HepG2 (cell line): ENCODE measurements at regions not wholly inside any gene's neighbourhood (a gene's known extent, or its start where the extent isn't known, plus 50 kb on each side); places are given as distances from the start of the nearest gene placed in this dataset.

Experiments
- ATAC-seq: fragments of 200-7000 bp; cut with Tn5 transposase; 3 replicates; pipeline ENCODE4 v1.9.1; 2020; ENCODE audit warnings: mild to moderate bottlenecking, moderate library complexity
- BruUV-seq: library from RNA; stranded (reverse); fragments of 400-500 nt; replicated peaks from 2 replicates; lab custom pipeline; 2021; lab: Mats Ljungman, UMichigan
- CTCF ChIA-PET: fragments of 300-600 bp; formaldehyde crosslinking; extraction: SDS; loops from one replicate; lab custom pipeline; 2021; ENCODE audit warnings: low total read pairs, inconsistent platforms, low intra/inter-chr PET ratio; lab: Yijun Ruan, JAX
- POLR2A ChIA-PET: fragments of 350-600 bp; sonication (Branson Sonifier 250); formaldehyde crosslinking; loops from one replicate; lab custom pipeline; 2020; ENCODE audit warnings: antibody characterized with exemption, inconsistent platforms; lab: Yijun Ruan, JAX
- DNase-seq: peaks from one replicate; pipeline ENCODE4 v3.0.0-alpha.2; 2015; ENCODE audit warnings: low spot score
- FAIRE-seq: peaks from 3 replicates; lab custom pipeline; 2011; peaks lifted over from hg19 to GRCh38; lab: Jason Lieb, UNC
- H2AFZ ChIP-seq: one replicate; pipeline ENCODE4 v1.6.1; 2011; ENCODE audit warnings: low read length, inconsistent platforms
- H3K27ac ChIP-seq: fragments of 300-600 bp; 3 replicates; pipeline ENCODE4 v1.8.0; 2011; ENCODE audit warnings: mixed run types, mild to moderate bottlenecking, mixed read lengths, low read length, inconsistent platforms; ENCODE audit not compliant: insufficient read depth; ENCODE audit errors: extremely low read length
- H3K27me3 ChIP-seq, 2 experiments: fragments of 200-600 bp in 1 of 2; 2 replicates in 1 of 2; 3 replicates in 1 of 2; pipeline versions ENCODE4 v1.6.0 to v1.8.0; 2011; ENCODE audit warnings: low read length in 2 of 2, mild to moderate bottlenecking in 2 of 2, moderate library complexity in 2 of 2, inconsistent platforms in 1 of 2; ENCODE audit not compliant: insufficient read depth in 2 of 2, control insufficient read depth in 1 of 2
- H3K36me3 ChIP-seq, 2 experiments: fragments of 200-600 bp in 1 of 2; replicated peaks in 1 of 2; 2 replicates in 1 of 2; 3 replicates in 1 of 2; pipeline versions ENCODE4 v1.5.1 to v1.8.0; 2011; ENCODE audit warnings: low read length in 2 of 2, inconsistent platforms in 1 of 2; ENCODE audit not compliant: insufficient read depth in 2 of 2, control insufficient read depth in 1 of 2
- H3K4me1 ChIP-seq: 2 replicates; pipeline ENCODE4 v1.5.1; 2012; ENCODE audit warnings: low read length, inconsistent platforms; ENCODE audit not compliant: insufficient read depth
- H3K4me2 ChIP-seq: 2 replicates; pipeline ENCODE4 v1.6.0; 2011; ENCODE audit warnings: low read depth, low read length, inconsistent platforms
- H3K4me3 ChIP-seq, 3 experiments: fragments of 200-600 bp in 1 of 3; sonication (generic), shearing (Covaris generic) in 1 of 3; replicated peaks in 1 of 3; 2 replicates each; pipeline ENCODE4 v1.5.1; 2011 to 2016; ENCODE audit warnings: low read length in 3 of 3, inconsistent platforms in 2 of 3, low read depth in 2 of 3, mild to moderate bottlenecking in 2 of 3, control low read depth in 1 of 3, mixed read lengths in 1 of 3; ENCODE audit not compliant: insufficient read depth in 1 of 3
- H3K79me2 ChIP-seq: one replicate; pipeline ENCODE4 v1.6.1; 2011; ENCODE audit warnings: low read length, inconsistent platforms; ENCODE audit not compliant: insufficient read depth
- H3K9ac ChIP-seq: 2 replicates; pipeline ENCODE4 v1.6.0; 2011; ENCODE audit warnings: mild to moderate bottlenecking, low read depth, low read length, inconsistent platforms; ENCODE audit not compliant: insufficient read depth
- H3K9me3 ChIP-seq: 2 replicates; pipeline ENCODE4 v1.5.1; 2012; ENCODE audit warnings: mild to moderate bottlenecking, low read length
- H4K20me1 ChIP-seq: 2 replicates; pipeline ENCODE4 v1.6.0; 2011; ENCODE audit warnings: inconsistent platforms, mild to moderate bottlenecking, low read length, moderate library complexity; ENCODE audit not compliant: insufficient read depth
- CREM ChIP-seq, 2 experiments: sonication (generic) in 1 of 2; formaldehyde crosslinking in 1 of 2; IDR thresholded peaks; 2 replicates each; pipeline versions ENCODE4 v1.4.0 to v1.6.1; 2016 to 2020; ENCODE audit warnings: antibody characterized with exemption in 1 of 2, mild to moderate bottlenecking in 1 of 2, missing genetic modification reagents in 1 of 2
- ELF1 ChIP-seq: sonication (generic); formaldehyde crosslinking; IDR thresholded peaks from 2 replicates; pipeline ENCODE4 v1.4.0; 2020; ENCODE audit warnings: missing genetic modification reagents
- KLF15 ChIP-seq: sonication (generic); formaldehyde crosslinking; IDR thresholded peaks from 2 replicates; pipeline ENCODE4 v1.8.1; 2023; ENCODE audit warnings: borderline replicate concordance, mild to moderate bottlenecking, inconsistent platforms, missing genetic modification reagents, mixed read lengths
- PATZ1 ChIP-seq: sonication (generic); formaldehyde crosslinking; IDR thresholded peaks from 2 replicates; pipeline ENCODE4 v1.4.0; 2020; ENCODE audit warnings: missing genetic modification reagents
- RFX3 ChIP-seq: IDR thresholded peaks from 2 replicates; pipeline ENCODE4 v1.6.1; 2016; ENCODE audit warnings: missing biosample characterization, missing genetic modification reagents
- TFDP2 ChIP-seq: sonication (generic); formaldehyde crosslinking; IDR thresholded peaks from 2 replicates; pipeline ENCODE4 v1.4.0; 2020; ENCODE audit warnings: missing genetic modification reagents
- TP53 ChIP-seq: sonication (generic); formaldehyde crosslinking; conservative IDR thresholded peaks from 2 replicates; pipeline ENCODE4 v1.4.0; 2020; ENCODE audit warnings: missing genetic modification reagents
- TRAFD1 ChIP-seq: sonication (generic); formaldehyde crosslinking; IDR thresholded peaks from 2 replicates; pipeline ENCODE4 v1.5.1; 2020; ENCODE audit warnings: missing genetic modification reagents, mild to moderate bottlenecking, borderline replicate concordance
- USF2 ChIP-seq, 2 experiments: sonication (generic) in 1 of 2; formaldehyde crosslinking in 1 of 2; IDR thresholded peaks; 2 replicates each; pipeline versions ENCODE4 v1.5.1 to v1.6.1; 2011 to 2020; ENCODE audit warnings: borderline replicate concordance in 1 of 2, low read depth in 1 of 2, low read length in 1 of 2, mild to moderate bottlenecking in 1 of 2, missing genetic modification reagents in 1 of 2, moderate library complexity in 1 of 2
- ZKSCAN5 ChIP-seq: sonication (generic); formaldehyde crosslinking; IDR thresholded peaks from 2 replicates; pipeline ENCODE4 v1.5.1; 2020; ENCODE audit warnings: mild to moderate bottlenecking, missing genetic modification reagents
- ZNF143 ChIP-seq: sonication (generic); formaldehyde crosslinking; IDR thresholded peaks from 2 replicates; pipeline ENCODE4 v1.4.0; 2020; ENCODE audit warnings: missing genetic modification reagents
- ZNF251 ChIP-seq: sonication (generic); formaldehyde crosslinking; IDR thresholded peaks from 2 replicates; pipeline ENCODE4 v1.9.0; 2021; ENCODE audit warnings: mild to moderate bottlenecking, missing genetic modification reagents
- ZNF639 ChIP-seq: conservative IDR thresholded peaks from 2 replicates; pipeline ENCODE4 v1.6.1; 2018; ENCODE audit warnings: missing genetic modification reagents
- ZNF883 ChIP-seq: sonication (generic); formaldehyde crosslinking; IDR thresholded peaks from 2 replicates; pipeline ENCODE4 v1.5.1; 2020; ENCODE audit warnings: mild to moderate bottlenecking, missing genetic modification reagents; ENCODE audit errors: not compliant biosample characterization
- WGBS: methylation state at CpG from one replicate; pipeline ENCODE4 v1.1.6; 2017; ENCODE audit warnings: low lambda C conversion rate; 5-methylcytosine and 5-hydroxymethylcytosine counted together
- in situ Hi-C: cut with HindIII; loops from 2 replicates; pipeline ENCODE4 v1.10.0; 2017; ENCODE audit warnings: low pct_unique_long_range_greater_than_20kb; ENCODE audit not compliant: extremely low pct_ligation_motif_present
- intact Hi-C: fragments of 100-400 bp; cut with micrococcal nuclease; formaldehyde crosslinking; loops from one replicate; pipeline ENCODE4 v1.10.0; 2022; ENCODE audit not compliant: unreplicated experiment

GRCh38 chr11:115085461-115086210 lies 407.3 kb downstream of the NXPE2 start:
- FAIRE-seq, result no peak
- in situ Hi-C loops, result no loop called here
- no peak overlapping the region for H3K27ac ChIP-seq
- DNase-seq, result no peak
- H4K20me1 ChIP-seq, result no peaks in the 10 kb centered on the region
- intact Hi-C loops, result no loop called here
- no peak overlapping the region for H3K4me3 ChIP-seq
- H2AFZ ChIP-seq, result no peak overlapping the region
- BruUV-seq, result no TSS peak
- no peaks in the 10 kb centered on the region for H3K9me3 ChIP-seq
- H3K79me2 ChIP-seq, result no peaks in the 10 kb centered on the region
- H3K4me1 ChIP-seq, result no peaks in the 10 kb centered on the region
- H3K4me2 ChIP-seq, result no peak overlapping the region
- ATAC-seq, result no peak
- no peaks in the 10 kb centered on the region for H3K36me3 ChIP-seq
- H3K27me3 ChIP-seq, result peaks cover 0 to 1% of the 10 kb centered on the region in 2 experiments; a peak in 2 of 5 replicates
- ChIA-PET CTCF (no interaction called here), POLR2A (no interaction called here)
- no peak overlapping the region for H3K9ac ChIP-seq
- WGBS, result 25% methylated on average over 5 of the region's 5 CpGs
- TF ChIP-seq ZNF883 (CRISPR knock-in tag), result no peak
- TF ChIP-seq ELF1 (CRISPR knock-in tag), result no peak
- no peak for TF ChIP-seq ZKSCAN5 (CRISPR knock-in tag)
- TF ChIP-seq ZNF143, result no peak
- TF ChIP-seq CREM (IDR thresholded peaks at IDR 0.05), result no peak
- no peak for TF ChIP-seq CREM (CRISPR knock-in tag; IDR thresholded peaks at IDR 0.05)
- TF ChIP-seq ZNF251 (CRISPR knock-in tag), result no peak
- TF ChIP-seq USF2 (IDR thresholded peaks at IDR 0.05; ENCODE audit: low read depth, low read length), result no peak
- TF ChIP-seq USF2 (CRISPR knock-in tag; IDR thresholded peaks at IDR 0.05; ENCODE audit: borderline replicate concordance), result no peak
- no peak for TF ChIP-seq TRAFD1 (CRISPR knock-in tag)
- no peak for TF ChIP-seq RFX3 (CRISPR knock-in tag)
- no peak for TF ChIP-seq ZNF639 (CRISPR knock-in tag)
- TF ChIP-seq KLF15, result no peak
- TF ChIP-seq TFDP2 (CRISPR knock-in tag), result no peak
- no peak for TF ChIP-seq PATZ1 (CRISPR knock-in tag)
- TF ChIP-seq TP53 (CRISPR knock-in tag), result no peak
